T-helper 1 cell (primary cell): ENCODE measurements at regions not wholly inside any gene's neighbourhood (a gene's known extent, or its start where the extent isn't known, plus 50 kb on each side); places are given as distances from the start of the nearest gene placed in this dataset.

Source experiments
- DNase-seq, 5 donors: peaks; one replicate each; pipeline ENCODE4 v3.0.0-alpha.2; 2012 to 2020

- no peak for DNase-seq
These were observed 192.3 kb upstream of the PITRM1 start for GRCh38 chr10:3364768-3365480.

- no peak for DNase-seq
These were observed 190.9 kb upstream of the PITRM1 start for GRCh38 chr10:3363311-3364045.

DNA sequence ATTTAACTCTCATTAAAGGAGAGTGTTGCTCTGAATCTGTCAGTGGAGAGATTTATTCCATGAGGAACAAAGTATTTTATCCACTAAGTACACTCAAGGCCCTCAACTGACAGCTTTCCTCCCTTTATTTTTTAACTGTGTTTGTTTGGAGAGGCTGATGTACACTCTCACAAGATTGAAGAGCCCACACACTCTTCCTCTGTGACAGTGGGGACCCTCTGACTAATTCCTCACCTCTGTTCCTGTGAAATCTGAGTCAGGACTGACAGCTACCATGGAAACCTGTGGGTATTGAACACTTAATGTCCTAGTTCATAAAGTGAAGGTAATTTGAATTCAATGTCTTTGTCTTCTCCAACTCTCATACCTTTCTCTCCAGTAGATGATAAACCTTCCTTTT, 189.8 kb upstream of the PITRM1 start:
- no peak for DNase-seq

DNA sequence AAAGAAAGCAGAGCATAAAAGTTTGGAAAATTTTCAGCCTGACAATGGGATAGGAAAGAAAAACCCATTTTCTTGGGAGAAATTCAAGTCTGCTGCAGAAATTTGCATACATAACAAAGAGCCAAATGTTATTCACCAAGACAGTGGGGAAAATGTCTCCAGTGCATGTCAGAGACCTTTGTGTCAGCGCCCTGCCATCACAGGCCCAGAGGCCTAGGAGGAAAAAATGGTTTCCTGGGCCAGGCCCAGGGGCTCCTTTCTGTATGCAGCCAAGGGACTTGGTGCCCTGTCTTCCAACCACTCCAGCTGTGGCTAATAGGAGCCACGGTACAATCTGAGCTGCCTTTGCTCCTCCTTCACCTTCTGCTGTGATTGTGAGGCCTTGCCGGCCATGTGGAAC, 189.1 kb upstream of the PITRM1 start:
- DNase-seq: no peak

DNA sequence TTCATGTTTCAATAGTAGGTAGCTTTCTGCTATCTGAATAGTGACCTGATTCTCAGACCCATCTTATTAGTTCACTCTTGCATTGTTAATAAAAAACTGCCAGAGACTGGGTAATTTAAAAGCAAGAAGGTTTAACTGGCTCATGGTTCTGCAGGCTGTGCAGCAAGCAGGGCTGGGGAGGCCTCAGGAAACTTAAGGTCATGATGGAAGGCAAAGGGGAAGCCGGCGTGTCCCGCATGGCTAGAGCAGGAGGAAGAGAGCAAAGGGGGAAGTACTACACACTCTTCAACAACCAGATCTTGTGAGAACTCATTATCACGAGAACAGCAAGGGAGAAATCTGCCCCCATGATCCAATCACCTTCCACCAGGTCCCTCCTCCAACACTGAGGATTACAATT, 185.2 kb upstream of the PITRM1 start:
- no peak for DNase-seq

DNA sequence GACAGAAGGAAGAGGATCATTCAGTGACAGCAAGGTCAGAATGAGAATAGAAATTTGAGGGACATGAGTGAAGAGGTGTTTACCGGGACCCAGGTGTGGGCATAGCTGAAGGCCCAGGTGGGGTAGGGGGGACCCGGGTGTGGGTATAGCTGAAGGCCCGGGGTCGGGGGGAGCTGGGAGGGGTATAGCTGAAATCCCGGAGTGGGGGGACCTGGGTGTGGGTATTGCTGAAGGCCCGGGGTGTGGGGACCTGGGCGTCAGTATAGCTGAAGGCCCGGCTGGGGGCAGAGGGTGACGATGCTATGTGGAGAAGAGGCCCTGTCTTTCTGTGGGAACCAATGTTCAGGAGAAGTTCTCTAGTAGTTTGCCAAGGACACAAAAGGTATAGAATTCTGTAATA, 183.0 kb upstream of the PITRM1 start:
- DNase-seq: no peak

GRCh38 chr10:3354174-3354900, 181.8 kb upstream of the PITRM1 start:
- no peak for DNase-seq

- no peak for DNase-seq
These were observed 180.7 kb upstream of the PITRM1 start for GRCh38 chr10:3353235-3353634.

- DNase-seq: no peak
These were observed 178.2 kb upstream of the PITRM1 start for GRCh38 chr10:3350617-3351258.

DNA sequence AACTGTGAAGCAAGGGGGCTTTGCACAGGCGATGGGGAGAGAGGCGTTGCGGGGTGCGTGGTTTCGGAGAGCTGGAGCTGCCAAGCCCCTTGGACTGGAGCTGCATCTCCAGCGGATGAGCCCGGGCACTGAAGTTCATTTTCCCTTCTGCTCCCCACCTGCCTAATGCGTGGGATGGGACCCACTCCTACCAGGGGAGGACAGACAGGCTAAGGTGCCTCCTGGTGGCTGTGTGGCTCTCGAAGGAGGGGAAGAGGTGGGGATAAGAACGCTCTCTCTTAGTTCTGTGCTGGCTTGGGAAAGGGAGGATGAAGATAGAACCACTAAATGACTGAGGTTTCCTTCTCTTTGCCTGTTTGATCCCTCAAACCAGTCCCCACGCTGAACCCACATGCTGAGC, 177.6 kb upstream of the PITRM1 start:
- no peak for DNase-seq

GRCh38 chr10:3348564-3348963, 176.0 kb upstream of the PITRM1 start:
- no peak for DNase-seq

DNA sequence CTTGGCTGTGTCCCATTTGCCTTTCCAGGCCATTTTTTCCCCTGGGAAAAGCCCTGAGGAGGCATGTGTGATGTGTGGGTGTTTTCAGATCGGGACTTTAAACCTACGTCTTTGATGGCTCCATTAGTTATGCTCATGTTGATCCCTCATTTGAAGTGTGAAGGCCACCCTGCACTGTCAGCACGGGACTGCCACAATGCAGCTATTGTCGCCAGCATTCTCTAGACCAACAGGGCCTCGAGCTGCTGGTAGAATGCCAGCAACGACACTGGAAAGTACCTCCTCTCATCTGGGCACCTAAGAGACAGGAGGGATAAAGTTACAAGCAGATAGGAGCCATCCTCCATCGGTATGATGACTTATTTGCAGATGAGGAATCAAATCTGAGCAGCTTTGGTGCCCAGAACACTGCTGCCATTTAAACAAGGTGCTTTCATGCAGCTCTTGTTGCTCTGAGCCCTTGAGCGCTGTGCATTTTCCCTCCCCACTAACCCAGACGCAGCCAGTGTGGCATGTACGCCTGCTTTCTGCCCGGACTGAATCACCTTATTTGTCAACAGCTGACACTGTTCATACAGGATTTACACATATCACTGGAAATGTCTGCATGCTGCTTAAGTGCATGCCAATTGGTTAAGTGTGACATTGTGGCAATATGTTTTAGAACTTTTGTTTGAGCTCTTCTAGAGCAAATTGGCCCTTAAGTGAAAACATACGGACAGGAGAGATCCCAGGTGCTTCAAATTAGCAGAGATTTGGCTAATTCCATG, 175.0 kb upstream of the PITRM1 start:
- no peak for DNase-seq

- DNase-seq: no peak
These were observed 174.3 kb upstream of the PITRM1 start for GRCh38 chr10:3346851-3347250.

GRCh38 chr10:3342771-3343170, 170.2 kb upstream of the PITRM1 start:
- DNase-seq: no peak

DNA sequence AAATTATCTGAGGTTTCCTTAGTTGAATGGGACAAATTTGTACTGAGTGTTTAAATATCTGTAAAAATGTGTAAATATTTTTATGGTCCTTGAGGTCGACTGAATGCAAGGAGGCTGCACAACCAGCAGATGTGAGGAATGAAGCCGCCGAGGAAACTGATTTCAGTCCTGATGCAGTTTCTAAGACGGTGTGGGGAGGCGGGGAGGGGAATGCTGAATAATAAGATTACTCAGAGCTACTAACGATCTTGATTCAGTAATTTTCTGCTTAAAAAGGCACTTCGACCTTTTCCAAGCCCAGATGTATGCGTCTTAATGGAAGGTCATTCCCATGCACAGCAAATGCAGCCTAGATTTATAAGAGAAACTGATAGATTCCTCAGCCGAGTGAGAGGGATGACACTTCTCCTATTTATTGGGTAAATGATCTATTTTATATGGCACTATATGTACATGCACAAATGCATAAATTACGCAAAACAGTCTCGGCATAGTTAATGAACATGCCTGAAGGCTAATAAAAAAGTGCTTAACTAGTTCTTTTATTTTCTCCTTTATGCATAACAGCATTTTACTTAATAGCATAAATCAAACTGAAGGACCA, 167.6 kb upstream of the PITRM1 start:
- no peak for DNase-seq

- DNase-seq: no peak
These were observed 167.0 kb upstream of the PITRM1 start for GRCh38 chr10:3339531-3339950.

- DNase-seq: no peak
These were observed 166.5 kb upstream of the PITRM1 start for GRCh38 chr10:3339121-3339520.

DNA sequence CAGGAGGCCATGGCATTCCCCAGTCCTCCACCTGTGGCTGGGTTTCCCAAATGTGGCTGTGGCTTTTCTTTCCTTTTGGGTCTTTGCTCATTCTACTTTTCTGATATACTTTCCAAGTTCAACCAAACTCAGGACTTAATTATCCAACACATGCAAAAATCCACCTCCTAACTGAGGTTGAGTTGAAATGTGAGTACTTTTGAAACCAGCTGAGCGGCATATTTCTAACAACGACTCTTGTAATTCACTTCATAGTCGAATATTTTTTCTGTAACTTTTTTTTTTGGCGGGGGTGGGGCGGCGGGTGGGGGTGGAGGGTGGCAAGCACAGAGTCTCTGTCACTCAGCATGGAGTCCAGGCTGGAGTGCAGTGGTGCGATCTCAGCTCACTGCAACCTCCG, 165.2 kb upstream of the PITRM1 start:
- DNase-seq: no peak

DNA sequence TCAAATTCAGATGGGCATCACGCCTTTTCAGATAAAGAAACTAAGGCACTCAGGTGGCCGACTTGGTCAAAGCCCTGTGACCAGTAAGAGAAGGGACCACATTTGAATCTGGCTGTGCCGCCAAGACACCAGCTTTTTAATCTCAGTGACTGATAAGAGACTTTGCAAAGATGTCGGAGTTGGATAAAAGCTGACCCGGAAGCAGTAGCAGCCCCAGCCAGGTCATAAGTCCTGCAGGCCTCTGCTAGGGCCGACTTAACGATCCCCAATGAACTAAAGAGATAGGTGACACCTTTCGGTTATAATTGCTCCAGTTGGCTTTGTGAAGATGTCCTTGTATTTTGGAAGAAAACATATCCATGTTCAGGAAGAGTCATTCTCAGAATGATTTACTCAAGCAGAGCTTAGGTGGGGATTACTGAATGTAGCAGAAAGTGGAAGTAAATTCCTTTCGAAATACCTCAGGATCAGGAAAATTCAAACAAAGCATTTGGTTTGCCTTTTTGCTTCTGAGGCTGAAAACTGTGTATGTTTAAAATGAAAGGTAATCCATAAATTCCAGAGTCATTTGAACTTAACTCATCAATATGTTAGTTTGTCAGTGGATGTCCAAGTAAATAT, 164.2 kb upstream of the PITRM1 start:
- no peak for DNase-seq

DNA sequence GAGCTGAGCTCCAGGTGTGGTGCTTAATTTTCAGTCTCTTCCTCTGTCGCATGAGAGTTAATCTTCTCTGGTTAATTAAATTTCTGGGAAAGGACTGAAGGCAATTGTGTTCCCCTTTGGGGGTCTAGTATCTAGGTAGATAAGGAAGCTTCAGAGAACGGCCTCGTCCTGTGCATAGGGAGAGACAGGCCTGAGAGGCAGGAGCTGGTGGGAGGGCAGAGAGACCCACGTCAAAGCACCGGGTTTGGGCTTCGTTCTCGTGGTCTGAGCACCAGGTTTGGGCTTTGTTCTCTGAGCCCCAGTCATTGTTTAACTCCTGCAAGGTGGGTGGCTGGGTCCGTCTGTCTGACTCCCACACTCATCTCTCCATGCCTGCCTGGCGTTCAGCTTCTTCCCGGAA, 160.8 kb upstream of the PITRM1 start:
- no peak for DNase-seq

DNA sequence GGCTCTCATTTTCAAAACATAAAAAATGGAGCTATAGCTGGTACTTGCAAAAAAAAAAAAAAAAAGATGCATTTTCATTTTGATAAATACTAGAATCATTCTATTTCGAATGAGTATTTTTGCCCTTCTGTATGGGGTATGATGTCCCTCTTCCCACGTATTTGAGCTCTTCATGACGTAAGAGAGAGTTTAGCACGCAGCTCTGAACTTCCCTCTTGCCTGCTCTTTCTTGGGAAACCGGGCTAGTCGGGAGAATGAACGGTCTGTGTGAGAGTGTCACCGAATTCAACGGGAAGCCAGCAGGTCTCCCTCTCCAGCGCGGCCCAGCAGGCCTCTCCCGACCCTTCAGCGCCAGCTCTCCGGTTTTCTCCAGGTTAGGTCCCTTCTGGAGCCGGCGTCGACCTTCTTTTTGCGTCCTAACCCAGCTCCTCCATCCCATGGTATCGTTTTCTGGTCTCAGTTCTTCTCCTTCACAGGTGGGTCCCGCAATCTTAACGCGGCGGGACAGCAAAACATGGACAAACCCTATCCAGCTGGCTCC, 159.2 kb upstream of the PITRM1 start:
- DNase-seq: no peak
